Heart right ventricle (tissue), 16 donors: ENCODE measurements at regions not wholly inside any gene's neighbourhood (a gene's known extent, or its start where the extent isn't known, plus 50 kb on each side); places are given as distances from the start of the nearest gene placed in this dataset.

Experiments used
- ATAC-seq, 8 donors: fragments of 200-7000 bp; cut with Tn5 transposase; one replicate each; pipeline ENCODE4 v1.9.1; 2020; ENCODE audit warnings: mild to moderate bottlenecking in 8 of 8, moderate library complexity in 8 of 8, moderate number of reproducible peaks in 1 of 8
- DNase-seq, 2 donors: peaks; one replicate each; pipeline ENCODE4 v3.0.0-alpha.2; 2020
- H3K27ac ChIP-seq, 10 donors: fragments of 200-600 bp; sonication (generic) in 2 of 10; one replicate each; pipeline versions ENCODE4 v1.5.0 to v1.8.0; 2020 to 2022; ENCODE audit warnings: mild to moderate bottlenecking in 3 of 10
- H3K27me3 ChIP-seq, 7 donors: fragments of 200-600 bp; one replicate each; pipeline ENCODE4 v1.8.0; 2021 to 2022; ENCODE audit warnings: mild to moderate bottlenecking in 2 of 7
- H3K36me3 ChIP-seq, 9 donors: fragments of 200-600 bp; sonication (generic) in 1 of 9; one replicate each; pipeline versions ENCODE4 v1.5.0 to v1.8.0; 2020 to 2022; ENCODE audit warnings: mild to moderate bottlenecking in 2 of 9
- H3K4me1 ChIP-seq, 9 donors: fragments of 200-600 bp; sonication (generic) in 1 of 9; one replicate each; pipeline versions ENCODE4 v1.5.0 to v1.8.0; 2020 to 2022; ENCODE audit warnings: mild to moderate bottlenecking in 4 of 9
- H3K4me3 ChIP-seq, 10 donors: fragments of 200-600 bp; sonication (generic) in 2 of 10; one replicate each; pipeline versions ENCODE4 v1.5.0 to v1.8.0; 2020 to 2022; ENCODE audit warnings: mild to moderate bottlenecking in 7 of 10, moderate library complexity in 2 of 10
- H3K9me3 ChIP-seq, 11 donors: fragments of 200-600 bp in 10 of 11; sonication (generic) in 2 of 11; one replicate each; pipeline versions ENCODE4 v1.5.0 to v1.8.0; 2013 to 2022; ENCODE audit warnings: mild to moderate bottlenecking in 2 of 11, control low read depth in 1 of 11, moderate library complexity in 1 of 11
- CTCF ChIP-seq, 9 donors: fragments of 200-600 bp; sonication (generic) in 2 of 9; IDR thresholded peaks; one replicate each; pipeline versions ENCODE4 v1.5.0 to v1.8.0; 2021 to 2022; ENCODE audit warnings: antibody characterized with exemption in 9 of 9, mild to moderate bottlenecking in 5 of 9, moderate library complexity in 1 of 9
- WGBS, 2 donors: extraction: QIAGEN DNeasy Blood & Tissue Kit; methylation state at CpG; one replicate each; pipeline ENCODE4 v1.1.7; 2013; ENCODE audit warnings: inconsistent platforms in 1 of 2; 5-methylcytosine and 5-hydroxymethylcytosine counted together
- intact Hi-C, 10 donors: fragments of 100-400 bp; cut with DNase I; formaldehyde crosslinking; loops; one replicate each; pipeline versions ENCODE4 v1.11.1 to v1.14.2; 2022
- donor health status: Arrhythmogenic right ventricular cardiomyopathy.
- donor health status: ischemic (EF 13 %, LVEDD 7.1; RV severe dilation, severe dysfunction).
- donor health status: healthy with polysubstance abuse.
- donor health status: DM: no; HTN: yes; CAD: no.
- donor health status: DM: no; HTN: no; CAD: no.
- donor health status: ischemic (EF 25% LVEDD 6.9; RV normal size, moderate dysfunction).
- donor health status: ischemic (EF 25% LVEDD 5.7; RV mildly dilated, moderate dysfunction).
- donor health status: healthy.
- donor health status: DM: yes; HTN: yes; CAD: no.
- donor health status: Ischemic cardiomyopathy.
- donor health status: ischemic (EF 35%, LVEDD 5.7; RV mildly dilated, moderate dysfunction).
- donor health status: nonischemic (EF 11% LVEDD 7.7; RV severe dilation, severe dysfunction).
- donor health status: DM: yes; HTN: yes; CAD: no.
- donor health status: PGD.
- donor health status: ischemic (EF 29% LVEDD 5.4; RV normal size, mild dysfunction).
- donor health status: nonischemic (EF 23%, LVEDD 6.1; RV moderate dilation, normal function).

- Histone ChIP-seq H3K4me1 (no peaks in the 10 kb centered on the region), H3K9me3 (no peaks in the 10 kb centered on the region), H3K36me3 (no peaks in the 10 kb centered on the region), H3K27ac (no peak overlapping the region), H3K27me3 (no peaks in the 10 kb centered on the region), H3K4me3 (no peak overlapping the region)
- DNase-seq: no peak
- no peak for ATAC-seq
- TF ChIP-seq CTCF (IDR thresholded peaks at IDR 0.05): no peak
- intact Hi-C loops: no loop called here
- WGBS, 2 donors: 63 to 67% methylated on average over 3 of the region's 3 CpGs
Measured at GRCh38 chr13:80802946-80803345, 462.0 kb upstream of the SPRY2 start.

GRCh38 chr13:80798576-80799133 lies 457.7 kb upstream of the SPRY2 start:
- intact Hi-C loops: no loop called here
- no peaks in the 10 kb centered on the region for H3K9me3 ChIP-seq
- TF ChIP-seq CTCF (IDR thresholded peaks at IDR 0.05): no peak
- no peaks in the 10 kb centered on the region for H3K36me3 ChIP-seq
- ATAC-seq: no peak
- WGBS, 2 donors: 90 to 91% methylated on average over 1 of the region's 1 CpG
- peaks cover 0 to 6% (median 0%) of the 10 kb centered on the region in 9 donors for H3K4me1 ChIP-seq
- no peaks in the 10 kb centered on the region for H3K27me3 ChIP-seq
- no peak overlapping the region for H3K4me3 ChIP-seq
- no peak overlapping the region for H3K27ac ChIP-seq
- DNase-seq: no peak

- no peak for TF ChIP-seq CTCF (IDR thresholded peaks at IDR 0.05)
- Histone ChIP-seq H3K27ac (no peak overlapping the region), H3K36me3 (no peaks in the 10 kb centered on the region), H3K4me1 (peaks cover 0 to 15% (median 0%) of the 10 kb centered on the region in 9 donors), H3K9me3 (peaks cover 0 to 7% (median 0%) of the 10 kb centered on the region in 11 donors), H3K27me3 (no peaks in the 10 kb centered on the region), H3K4me3 (no peak overlapping the region)
- ATAC-seq (no peak), DNase-seq (no peak)
- intact Hi-C loops: no loop called here
- WGBS, 2 donors: 79 to 92% methylated on average over 1 of the region's 1 CpG
Measured at GRCh38 chr13:80787604-80788003, 446.7 kb upstream of the SPRY2 start.

GRCh38 chr13:80783926-80784565 lies 443.1 kb upstream of the SPRY2 start:
- 66 to 79% methylated on average over 3 of the region's 3 CpGs for WGBS, 2 donors
- DNase-seq (peak in 1 of 2 donors; percentile 6), ATAC-seq (peak in 7 of 8 donors; percentile 44 to 76 (median 61))
- Histone ChIP-seq H3K27ac (peak overlapping the region in 8 of 10 donors; percentile 18 to 67 (median 40)), H3K27me3 (no peaks in the 10 kb centered on the region), H3K36me3 (no peaks in the 10 kb centered on the region), H3K4me3 (no peak overlapping the region), H3K4me1 (peaks cover 0 to 15% (median 0%) of the 10 kb centered on the region in 9 donors), H3K9me3 (no peaks in the 10 kb centered on the region)
- intact Hi-C loops: no loop called here
- no peak for TF ChIP-seq CTCF (IDR thresholded peaks at IDR 0.05)
